ENCODE measurements at regions not wholly inside any gene's neighbourhood (a gene's known extent, or its start where the extent isn't known, plus 50 kb on each side); places are given as distances from the start of the nearest gene placed in this dataset.
"Not testable (repeated sequence)": the region's sequence is repeated elsewhere in the genome, so short reads cannot be mapped to it uniquely, and the experiment has no call there.

DNA sequence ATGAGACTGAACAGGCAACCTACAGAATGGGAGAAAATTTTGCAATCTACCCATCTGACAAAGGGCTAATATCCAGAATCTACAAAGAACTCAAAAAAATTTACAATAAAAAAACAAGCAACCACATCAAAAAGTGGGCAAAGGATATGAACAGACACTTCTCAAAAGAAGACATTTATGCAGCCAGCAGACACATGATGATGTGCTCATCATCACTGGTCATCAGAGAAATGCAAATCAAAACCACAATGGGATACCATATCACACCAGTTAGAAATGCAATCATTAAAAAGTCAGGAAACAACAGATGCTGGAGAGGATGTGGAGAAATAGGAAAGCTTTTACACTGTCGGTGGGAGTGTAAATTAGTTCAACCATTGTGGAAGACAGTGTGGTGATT, 51.7 kb upstream of the PAXBP1 start:
- not testable (repeated sequence) for DNase-seq (ENCODE audit: low read depth in 2 of 2)

DNA sequence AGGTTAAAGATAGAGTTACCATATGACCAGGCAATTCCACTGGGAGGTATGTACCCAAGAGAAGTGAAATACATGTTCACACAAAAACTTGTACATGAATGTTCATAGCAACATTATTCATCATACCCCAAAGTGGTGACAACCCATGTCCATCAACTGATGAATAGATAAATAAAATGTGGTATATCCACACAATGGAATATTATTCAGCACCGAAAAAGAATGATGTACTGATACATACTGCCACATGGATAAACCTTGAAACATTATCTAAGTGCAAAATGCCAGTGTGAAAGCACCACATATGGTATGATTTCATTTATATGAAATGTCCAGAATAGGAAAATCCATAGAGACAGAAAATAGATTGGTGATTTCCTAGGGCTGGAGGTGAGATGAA, 53.4 kb upstream of the PAXBP1 start:
- DNase-seq (ENCODE audit: low read depth in 2 of 2), result no peak

DNA sequence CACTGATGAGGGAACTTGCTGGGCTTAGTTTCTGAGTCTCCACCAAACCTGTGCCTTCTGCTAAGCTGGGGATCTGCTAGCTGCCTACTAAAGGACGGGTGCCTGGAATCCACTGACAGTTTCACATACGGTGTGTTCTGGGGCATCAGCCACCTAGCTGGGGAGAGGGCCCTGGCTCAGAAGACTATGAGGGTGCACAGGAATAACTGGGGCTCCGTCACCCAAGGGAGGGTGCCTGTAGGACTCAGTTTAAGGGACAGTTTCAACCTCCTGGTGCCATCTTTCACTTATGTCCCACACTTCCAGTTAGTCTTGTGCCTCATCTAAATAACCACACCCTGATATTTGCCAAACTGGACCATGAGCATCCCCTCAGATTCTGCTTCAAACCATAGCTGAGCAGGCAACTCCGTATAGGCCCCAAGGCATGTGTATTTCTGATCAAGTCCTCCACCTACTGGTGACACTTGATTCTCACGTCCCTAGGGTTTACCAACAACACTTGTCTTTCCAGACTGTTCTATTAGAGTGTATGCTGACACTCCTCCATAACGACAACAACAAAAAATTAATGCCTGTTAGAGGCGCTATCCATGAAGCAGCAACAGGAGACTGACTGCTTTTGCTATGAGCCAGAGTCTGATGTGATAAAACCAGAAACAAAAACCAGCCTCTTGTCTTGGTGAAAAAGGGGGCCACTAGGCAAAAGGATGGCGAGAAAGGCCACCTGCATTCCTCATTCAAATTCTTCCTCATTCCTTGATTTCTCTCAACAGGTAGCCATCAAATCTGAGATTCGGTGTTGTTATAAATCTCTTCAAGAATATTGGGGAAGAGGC, 55.0 kb upstream of the PAXBP1 start:
- DNase-seq (ENCODE audit: low read depth in 2 of 2), result peak; percentile 80 to 83

DNA sequence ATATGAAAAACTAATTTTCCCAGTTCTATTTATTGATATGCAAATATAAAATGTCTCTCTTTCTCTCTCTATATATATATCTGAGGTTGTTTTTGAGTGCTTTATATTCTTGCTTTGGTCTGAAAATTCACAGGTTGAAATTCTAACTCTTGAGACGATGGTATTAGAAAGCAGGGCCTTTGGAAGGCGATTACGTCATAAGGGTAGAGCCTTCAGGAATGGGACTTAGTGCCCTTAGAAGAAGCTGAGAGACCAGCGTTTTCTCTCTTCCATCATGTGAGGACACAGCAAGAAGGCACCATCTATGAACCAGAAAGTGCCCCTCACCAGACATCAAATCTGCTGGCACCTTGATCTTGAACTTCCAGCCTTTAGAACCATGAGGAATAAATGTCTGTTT, 57.4 kb upstream of the PAXBP1 start:
- no peak for DNase-seq (ENCODE audit: low read depth in 2 of 2)

DNA sequence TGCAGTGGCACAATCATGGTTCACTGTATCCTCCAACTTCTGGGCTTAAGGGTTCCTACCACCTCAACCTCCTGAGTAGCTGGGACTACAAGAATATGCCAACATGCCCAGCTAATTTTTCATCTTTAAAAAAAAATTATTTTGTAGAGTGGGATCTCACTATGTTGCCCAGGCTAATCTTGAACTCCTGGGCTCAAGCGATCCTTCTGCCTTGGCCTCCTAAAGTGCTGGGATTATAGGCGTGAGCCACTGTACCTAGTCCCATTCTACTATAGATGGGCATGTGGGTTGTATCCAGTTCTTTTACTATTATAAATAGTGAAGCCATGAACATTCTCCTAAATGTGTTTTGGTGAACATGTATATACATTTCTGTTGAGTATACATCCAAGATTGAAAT, 57.9 kb upstream of the PAXBP1 start:
- DNase-seq (ENCODE audit: low read depth in 2 of 2), result no peak

DNA sequence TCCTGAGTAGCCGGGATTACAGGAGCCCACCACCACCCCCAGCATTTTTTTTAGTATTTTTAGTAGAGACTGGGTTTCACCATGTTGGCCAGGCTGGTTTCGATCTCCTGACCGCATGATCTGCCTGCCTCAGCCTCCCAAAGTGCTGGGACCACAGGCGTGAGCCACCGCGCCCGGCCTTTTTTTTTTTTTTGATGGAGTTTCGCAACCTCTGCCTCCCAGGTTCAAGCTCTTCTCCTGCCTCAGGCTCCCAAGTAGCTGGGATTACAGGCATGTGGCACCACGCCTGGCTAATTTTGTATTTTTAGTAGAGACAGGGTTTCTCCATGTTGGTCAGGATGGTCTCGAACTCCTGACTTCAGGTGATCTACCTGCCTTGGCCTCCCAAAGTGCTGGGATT, 60.2 kb upstream of the PAXBP1 start:
- DNase-seq (ENCODE audit: low read depth in 2 of 2), result not testable (repeated sequence)

DNA sequence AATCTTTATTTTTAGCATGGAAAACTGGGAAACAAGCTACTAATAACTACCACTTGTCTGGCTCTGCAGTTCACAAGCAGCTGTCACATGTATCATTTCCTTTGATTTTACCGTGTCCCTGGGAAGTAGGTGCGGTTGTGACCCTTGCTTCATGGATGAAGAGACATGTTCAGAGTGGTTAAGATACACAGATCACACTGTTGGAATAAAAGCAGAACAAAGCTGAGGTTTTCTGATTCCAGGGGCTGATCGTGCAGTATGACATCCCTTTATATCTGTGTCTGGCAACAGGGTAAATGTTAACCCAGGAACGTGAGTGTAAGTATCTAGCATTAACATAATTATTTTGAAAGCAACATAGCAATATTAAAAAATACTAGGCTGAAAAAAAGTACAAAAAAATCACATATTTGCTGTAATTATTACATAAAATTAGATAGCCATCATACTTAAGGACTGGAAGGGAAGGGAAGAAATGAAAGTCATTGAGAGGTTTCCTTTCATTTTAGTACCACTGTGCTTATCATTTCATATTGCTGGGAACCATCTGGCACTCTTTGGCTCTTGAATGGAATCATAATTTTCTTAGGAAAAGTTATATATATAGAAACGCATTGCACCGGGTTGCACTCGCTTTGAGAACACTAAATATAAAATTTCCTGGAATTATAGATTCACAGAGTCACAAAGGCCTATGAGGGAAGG, 62.8 kb upstream of the PAXBP1 start:
- no peak for DNase-seq (ENCODE audit: low read depth in 2 of 2)

DNA sequence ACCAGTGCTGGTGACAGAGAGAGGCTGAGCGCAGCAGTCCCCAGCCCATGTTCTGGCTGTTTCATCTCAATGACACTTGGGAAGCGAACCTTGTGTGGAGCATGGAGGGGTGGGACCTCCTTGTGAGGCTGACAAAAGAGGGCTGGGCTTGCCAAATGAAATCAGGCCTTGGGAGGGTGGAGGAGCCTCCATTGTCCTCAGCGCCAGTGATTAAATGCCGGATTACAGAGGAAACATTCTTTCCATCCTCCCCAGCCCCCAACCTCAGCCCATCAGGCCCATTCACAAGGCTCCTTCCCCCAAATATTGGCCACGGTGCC, 63.3 kb upstream of the PAXBP1 start:
- no peak for DNase-seq (ENCODE audit: low read depth in 2 of 2)

DNA sequence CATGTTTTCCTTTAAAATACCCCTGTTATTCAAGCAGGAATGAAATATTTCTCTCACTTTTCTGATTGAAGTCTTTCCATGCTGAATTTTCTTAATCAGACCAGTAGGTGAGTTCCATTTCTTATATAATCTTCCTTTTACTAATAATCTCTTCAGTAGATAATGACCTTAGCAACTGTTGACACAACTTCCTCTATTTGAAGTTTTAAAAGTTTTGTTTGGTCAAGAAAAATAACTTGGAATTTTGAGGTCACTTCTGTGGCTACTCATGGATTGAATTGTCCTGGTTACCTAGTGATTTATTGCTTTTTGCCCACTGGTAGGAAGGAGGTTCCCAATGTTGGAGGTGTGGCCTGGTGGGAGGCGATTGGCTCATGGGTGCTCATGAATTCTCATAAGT, 70.6 kb upstream of the PAXBP1 start:
- no peak for DNase-seq (ENCODE audit: low read depth in 2 of 2)

DNA sequence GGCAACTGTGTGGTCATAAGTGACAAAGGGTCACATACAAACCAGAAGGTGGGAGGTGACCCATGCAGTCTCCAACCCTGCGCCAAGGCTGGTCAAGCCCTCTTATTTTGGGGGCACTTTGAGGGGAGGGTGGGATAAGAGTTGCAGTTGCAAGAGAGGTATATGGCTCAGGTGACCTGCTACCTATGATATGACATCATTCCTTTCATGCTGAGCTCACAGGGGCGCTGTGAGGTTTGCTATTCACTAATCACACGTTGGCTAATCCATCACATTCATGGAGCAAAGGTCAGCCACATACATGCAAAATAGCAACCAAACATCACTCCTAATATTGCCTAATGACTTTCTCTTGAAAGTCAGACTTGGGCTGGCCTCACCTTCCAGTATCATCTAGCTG, 72.0 kb upstream of the PAXBP1 start:
- no peak for DNase-seq (ENCODE audit: low read depth in 2 of 2)

DNA sequence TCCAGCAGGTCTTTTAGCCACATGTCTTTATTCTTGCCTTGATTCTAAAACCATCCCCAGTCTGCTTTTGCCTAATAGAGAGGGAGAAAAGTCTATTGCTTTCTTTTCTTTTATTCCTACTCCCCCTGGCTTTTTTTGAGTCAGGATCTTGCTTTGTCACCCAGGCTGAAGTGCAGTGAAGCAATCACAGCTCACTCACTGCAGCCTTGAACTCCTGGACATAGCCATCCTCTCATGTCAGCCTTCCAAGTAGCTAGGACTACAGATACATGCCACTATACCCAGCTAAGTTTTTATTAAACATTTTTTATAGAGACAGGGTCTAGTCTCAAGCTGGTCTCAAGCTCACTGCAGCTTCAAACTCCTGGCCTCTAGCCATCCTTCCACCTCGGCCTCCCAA, 72.5 kb upstream of the PAXBP1 start:
- no peak for DNase-seq (ENCODE audit: low read depth in 2 of 2)

DNA sequence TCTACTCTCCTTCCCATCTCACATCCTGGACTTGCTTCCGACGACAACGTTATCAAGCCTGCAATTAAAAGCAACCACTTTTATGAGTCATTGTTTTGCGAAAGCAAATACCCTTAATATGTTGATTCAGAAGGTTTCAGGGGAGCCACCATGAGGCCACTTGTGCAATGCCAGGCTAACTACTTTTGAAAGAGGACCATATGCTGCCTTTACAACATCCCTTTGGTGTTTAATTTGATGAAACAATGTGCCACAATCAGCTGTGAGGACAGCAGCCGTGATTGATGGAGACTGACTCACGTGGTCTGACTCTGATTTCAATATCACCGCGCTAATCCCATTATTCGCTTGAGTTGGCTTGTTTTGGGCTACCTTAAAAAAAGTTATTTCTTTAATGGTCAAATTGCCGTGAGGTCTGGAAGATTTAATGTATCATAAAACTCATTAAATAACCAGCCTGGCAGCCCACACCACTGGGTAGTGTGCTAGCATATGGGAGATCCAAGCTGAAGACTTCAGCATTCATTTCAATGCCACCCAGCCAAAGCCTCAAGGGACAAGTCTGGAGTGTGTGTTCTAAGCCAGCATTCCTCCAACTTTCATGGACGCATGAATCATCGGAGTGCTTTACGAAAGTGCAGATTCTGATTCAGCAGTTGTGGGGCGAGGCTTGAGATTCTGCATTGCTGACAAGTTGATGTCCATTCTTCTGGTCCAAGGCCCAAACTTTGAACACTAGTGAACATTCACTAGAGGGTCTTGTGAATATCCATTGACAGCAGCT, 73.3 kb upstream of the PAXBP1 start:
- DNase-seq (ENCODE audit: low read depth in 2 of 2), result no peak

DNA sequence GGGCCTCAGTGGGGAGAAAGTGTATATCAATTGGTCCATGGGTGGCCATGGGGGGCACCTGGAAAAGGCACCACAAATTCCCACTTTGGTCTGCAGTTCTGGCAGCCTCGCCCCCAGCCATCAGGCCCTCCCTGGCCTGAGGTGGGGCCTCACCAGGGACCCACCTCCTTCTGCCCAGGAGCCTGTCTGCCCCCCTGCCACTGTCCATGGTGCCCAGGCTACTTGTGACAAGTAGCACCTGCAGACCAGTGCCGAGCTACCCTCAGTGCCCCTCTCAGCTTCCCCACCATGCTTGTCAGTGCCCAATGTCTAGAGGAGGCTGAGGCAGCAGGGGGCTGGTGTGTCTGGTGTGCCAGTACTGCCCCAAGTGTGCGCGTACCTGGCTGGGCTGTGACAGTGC, 87.1 kb upstream of the PAXBP1 start:
- no peak for DNase-seq (ENCODE audit: low read depth in 2 of 2)

DNA sequence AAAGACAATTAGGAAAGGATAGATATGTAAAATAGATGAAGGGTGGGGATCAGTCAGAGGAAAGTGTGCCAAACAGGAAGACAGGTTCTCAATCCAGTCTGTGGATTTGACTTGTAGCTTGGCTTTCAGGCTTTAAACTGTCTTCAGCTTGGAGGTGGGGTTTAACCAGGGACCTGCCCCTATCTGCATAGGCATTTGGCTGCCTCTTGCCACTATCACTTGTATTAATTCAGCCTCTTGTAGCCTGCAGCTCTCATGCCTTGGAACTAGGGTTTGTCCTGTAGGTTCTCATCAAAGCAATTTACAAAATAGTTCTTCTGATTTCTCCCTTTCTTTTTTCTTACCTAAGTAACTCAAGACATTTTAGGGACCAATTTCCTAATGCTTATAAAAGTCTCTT, 88.8 kb upstream of the PAXBP1 start:
- DNase-seq (ENCODE audit: low read depth in 2 of 2), result no peak

DNA sequence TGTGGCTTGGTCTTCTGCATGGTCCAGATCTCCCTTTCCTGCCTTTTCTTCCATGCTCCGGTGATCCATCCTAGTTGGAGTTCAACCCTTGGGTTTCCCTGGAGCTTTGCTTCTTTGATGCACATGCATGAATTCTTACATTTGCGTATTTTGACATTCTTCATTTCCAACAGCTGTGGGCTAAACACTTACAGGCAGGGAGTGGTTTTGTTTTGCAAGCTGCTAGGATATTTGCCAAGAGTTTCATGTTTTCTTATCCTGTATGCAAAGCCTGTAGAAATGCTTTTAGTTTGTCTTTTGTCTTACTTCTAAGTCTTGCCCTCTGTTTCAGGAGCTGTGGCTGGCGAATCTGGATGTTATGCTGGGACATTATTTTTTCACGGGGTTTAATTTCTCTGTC, 90.3 kb upstream of the PAXBP1 start:
- DNase-seq (ENCODE audit: low read depth in 2 of 2), result no peak

DNA sequence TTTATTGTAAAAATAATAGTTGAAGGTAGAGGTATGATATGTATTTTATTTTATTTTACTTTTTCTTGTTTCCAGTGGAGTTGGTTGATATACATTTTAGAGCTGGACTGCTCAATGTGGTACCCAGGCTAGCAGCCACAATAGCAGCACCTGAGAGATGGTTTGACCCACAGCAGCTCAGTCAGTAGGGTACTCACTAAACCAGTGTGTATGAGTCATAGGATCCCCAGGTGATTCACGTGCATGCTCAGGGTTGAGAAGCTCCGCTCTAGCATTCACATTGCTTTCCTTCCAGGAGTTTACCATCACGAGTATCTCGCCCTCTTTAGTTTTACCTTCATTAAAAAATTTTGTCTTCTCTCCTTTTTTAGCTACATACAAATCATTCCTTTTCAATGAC, 96.0 kb upstream of the PAXBP1 start:
- no peak for DNase-seq (ENCODE audit: low read depth in 2 of 2)

DNA sequence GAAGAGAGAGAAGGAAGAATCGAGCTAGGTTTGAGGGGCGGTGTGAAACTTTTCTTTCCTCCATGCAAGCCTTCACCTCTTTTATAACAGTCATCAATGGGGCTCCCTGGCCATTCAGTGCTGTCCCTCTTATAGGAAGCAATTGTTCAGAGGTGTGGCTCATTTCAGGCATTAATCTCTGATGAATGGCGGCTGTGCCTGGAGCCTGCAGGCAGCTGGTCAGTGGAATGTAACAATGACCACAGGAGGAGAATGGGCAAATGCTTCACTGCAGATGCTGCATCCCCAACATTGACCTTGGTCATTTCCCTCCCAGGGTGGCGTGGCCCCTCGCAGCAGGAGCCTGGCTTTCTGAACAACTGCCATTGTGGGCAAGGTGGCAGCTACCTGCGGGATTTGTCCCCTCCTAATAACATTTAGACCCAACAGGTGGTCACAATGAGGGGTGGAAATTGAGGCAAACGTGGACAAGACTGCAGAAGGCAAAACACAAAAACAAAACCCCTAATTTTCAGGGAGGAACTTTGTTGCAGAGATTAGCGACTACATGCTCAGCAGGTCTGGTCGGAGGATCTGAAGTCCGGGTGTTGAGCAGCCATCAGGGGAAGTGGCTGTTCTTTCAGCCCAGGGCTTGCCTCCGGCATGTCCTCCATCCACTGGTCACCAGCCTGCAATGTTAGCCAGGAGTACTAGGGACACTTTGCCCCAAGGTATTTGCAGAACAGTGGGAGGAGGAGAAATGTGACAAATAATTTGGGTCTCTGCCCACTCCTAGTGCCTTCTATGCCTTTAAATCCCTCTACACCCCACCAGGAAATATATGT, 97.3 kb upstream of the PAXBP1 start:
- no peak for DNase-seq (ENCODE audit: low read depth in 2 of 2)

DNA sequence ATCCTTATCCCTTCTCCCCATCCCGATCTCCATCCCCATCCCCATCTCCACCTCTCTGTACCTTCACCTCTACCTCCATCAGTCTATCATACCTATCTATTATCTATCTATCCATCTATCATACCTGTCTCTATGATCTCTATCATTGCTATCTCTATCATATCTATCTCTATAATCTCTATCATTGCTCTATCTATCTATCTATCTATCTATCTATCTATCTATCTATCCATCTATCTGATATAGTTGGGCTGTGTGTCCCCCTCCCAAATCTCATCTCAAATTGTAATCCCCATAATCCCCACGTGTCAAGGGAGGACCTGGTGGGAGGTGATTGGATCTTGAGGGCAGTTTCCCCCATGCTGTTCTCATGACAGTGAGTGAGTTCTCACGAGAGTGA, 97.9 kb upstream of the PAXBP1 start:
- DNase-seq (ENCODE audit: low read depth in 2 of 2), result no peak

DNA sequence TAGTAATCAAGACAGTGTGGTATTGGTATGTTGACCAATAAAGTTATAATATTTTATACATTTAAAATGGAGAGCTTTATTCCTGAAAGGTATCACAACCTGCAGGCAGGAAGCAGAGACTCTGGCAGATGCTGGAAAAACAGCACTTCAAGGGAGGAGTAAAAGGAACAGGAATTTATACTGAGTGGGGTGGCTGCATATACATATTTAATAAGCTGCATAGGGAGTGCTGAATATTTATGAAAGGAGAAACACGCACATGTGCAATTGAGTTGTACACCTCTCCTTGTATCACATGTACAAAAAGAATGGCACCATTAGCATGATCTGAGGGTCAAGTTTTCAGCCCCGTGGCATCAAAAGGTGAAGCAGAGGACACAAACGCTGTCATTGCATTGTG, 104.9 kb upstream of the PAXBP1 start:
- DNase-seq (ENCODE audit: low read depth in 2 of 2), result no peak

DNA sequence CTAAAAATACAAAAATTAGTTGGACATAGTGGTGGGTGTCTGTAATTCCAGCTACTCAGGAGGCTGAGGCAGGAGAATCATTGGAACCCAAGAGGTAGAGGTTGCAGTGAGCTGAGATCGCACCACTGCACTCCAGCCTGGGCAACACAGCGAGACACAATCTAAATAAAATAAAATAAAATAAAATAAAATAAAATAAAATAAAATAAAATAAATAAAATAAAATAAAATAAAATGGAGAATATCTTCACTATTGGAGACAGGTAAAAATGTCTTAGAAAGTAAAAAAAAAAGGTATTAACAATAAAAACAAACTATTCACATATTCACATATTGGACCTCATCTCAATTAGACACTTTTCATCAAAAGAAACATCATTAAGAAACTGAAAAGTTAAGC, 106.3 kb upstream of the PAXBP1 start:
- DNase-seq (ENCODE audit: low read depth in 2 of 2), result not testable (repeated sequence)

DNA sequence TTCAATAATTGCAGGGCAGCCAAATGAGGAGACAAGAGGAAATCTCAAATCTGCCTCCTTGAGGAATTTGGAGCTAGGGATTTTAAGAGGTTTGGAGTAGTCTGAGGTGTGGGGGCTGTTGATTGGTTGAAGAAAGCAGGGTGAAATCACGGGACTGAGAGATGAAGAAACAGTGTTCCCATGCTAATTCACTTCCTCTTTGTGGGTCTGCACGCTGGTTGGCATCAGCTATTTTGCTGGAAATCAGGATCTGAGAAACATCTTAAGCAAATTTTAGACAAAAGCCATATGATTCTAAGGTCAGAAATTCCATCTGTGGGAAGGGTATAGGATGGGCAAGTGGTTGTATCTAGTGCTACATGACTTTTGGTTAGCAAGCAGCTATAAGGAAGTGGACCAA, 107.1 kb upstream of the PAXBP1 start:
- DNase-seq (ENCODE audit: low read depth in 2 of 2), result no peak

DNA sequence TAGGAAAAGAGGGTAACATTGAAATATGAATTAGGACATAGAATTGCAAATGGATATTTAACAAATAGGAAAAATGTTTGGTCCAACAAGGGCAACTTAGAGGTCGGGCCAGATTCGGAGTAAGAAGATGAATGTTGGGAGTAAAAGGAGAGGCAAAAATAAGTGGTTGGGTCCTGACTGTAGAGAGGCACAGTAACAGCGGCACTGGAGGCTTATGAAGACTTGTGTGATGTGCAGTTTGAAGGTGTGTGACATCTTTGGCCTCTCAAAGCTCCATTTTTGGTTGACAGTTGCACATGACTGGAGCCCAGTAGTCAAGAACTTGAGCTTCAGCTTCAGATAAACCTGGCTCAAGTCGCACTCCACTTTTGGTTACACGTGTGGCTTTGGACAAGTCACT, 109.9 kb upstream of the PAXBP1 start:
- no peak for DNase-seq (ENCODE audit: low read depth in 2 of 2)
